ENCODE measurements at regions not wholly inside any gene's neighbourhood (a gene's known extent, or its start where the extent isn't known, plus 50 kb on each side); places are given as distances from the start of the nearest gene placed in this dataset.

DNA sequence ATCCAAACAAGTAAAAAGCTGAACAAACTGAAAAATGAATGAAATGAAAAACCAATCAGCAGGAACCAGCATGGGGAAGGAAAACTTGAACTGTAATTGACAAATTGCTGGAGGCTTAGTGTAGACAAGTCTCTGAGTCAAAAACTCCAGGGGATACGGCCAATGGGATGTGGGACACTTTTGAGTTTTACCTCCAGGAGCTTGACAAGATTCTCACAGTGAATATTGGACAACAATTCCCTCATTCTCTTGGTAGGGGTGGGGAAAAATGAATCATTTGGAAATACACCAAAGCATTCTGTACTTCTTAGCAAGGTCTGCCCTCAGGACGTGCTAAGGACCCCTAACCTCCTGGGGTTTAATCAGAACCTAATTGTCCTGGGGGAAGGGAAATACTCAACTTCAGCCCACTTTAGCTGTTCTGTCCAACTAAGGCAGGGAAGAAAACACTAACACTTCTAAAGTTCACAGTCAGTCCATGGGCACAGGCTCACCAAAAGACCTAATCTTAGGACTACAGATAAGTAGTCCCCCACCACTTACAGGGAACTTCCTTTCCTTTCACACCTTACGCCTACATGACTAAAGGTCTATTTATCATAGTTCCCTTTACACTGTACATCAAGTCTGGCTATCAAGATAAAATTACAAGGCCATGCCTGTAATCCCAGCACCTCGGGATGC, 60.7 kb upstream of the CDC42BPA start:
- FAIRE-seq (no peak), DNase-seq (ENCODE audit: low read depth, low spot score) (no peak)
- no peaks in the 10 kb centered on the region for H3K36me3 ChIP-seq (ENCODE audit: control insufficient read depth in 2 of 2, extremely low read depth in 1 of 2, insufficient read depth in 2 of 2, low read length in 2 of 2)
- H3K9me1 ChIP-seq (replicated peaks; ENCODE audit: control insufficient read depth, extremely low read depth, insufficient read depth, low read length), result no peaks in the 10 kb centered on the region
- H3K9me3 ChIP-seq (replicated peaks; ENCODE audit: control insufficient read depth, insufficient read depth, low read length), result no peaks in the 10 kb centered on the region
- no peaks in the 10 kb centered on the region for H3K79me2 ChIP-seq (ENCODE audit: control insufficient read depth, insufficient read depth, low read length)
- CTCF ChIA-PET, result interaction anchor here (1.4 kb wide), 1 partner anchor 10 kb away, joined by 3 read pairs; no protein-coding TSS in a partner anchor
- no peak overlapping the region for H2AFZ ChIP-seq (ENCODE audit: low read depth, low read length)
- BruUV-seq (replicated peaks), result no TSS peak
- no peaks in the 10 kb centered on the region for H4K20me1 ChIP-seq (replicated peaks; ENCODE audit: control insufficient read depth, extremely low read depth, insufficient read depth, low read length)
- H3K27me3 ChIP-seq (ENCODE audit: control insufficient read depth in 2 of 2, insufficient read depth in 2 of 2, low read length in 2 of 2), result no peaks in the 10 kb centered on the region
- TF ChIP-seq GATA2 (IDR thresholded peaks at IDR 0.05; ENCODE audit: insufficient read depth, insufficient read length, low read depth, low read length), result no peak
- TF ChIP-seq POLR2A (IDR thresholded peaks at IDR 0.05; ENCODE audit: low read depth, low read length), result no peak
- TF ChIP-seq JUN (IDR thresholded peaks at IDR 0.05; ENCODE audit: borderline replicate concordance, insufficient read depth, insufficient read length, low read depth), result no peak
- no peak for TF ChIP-seq POLR2AphosphoS5 (IDR thresholded peaks at IDR 0.05; ENCODE audit: insufficient read depth, low read depth, low read length)
- TF ChIP-seq MYC (IDR thresholded peaks at IDR 0.05; ENCODE audit: low read depth, low read length), result no peak
- no peak for TF ChIP-seq FOS (IDR thresholded peaks at IDR 0.05; ENCODE audit: borderline replicate concordance, insufficient read depth, low read length)
- TF ChIP-seq, protein P1, sequence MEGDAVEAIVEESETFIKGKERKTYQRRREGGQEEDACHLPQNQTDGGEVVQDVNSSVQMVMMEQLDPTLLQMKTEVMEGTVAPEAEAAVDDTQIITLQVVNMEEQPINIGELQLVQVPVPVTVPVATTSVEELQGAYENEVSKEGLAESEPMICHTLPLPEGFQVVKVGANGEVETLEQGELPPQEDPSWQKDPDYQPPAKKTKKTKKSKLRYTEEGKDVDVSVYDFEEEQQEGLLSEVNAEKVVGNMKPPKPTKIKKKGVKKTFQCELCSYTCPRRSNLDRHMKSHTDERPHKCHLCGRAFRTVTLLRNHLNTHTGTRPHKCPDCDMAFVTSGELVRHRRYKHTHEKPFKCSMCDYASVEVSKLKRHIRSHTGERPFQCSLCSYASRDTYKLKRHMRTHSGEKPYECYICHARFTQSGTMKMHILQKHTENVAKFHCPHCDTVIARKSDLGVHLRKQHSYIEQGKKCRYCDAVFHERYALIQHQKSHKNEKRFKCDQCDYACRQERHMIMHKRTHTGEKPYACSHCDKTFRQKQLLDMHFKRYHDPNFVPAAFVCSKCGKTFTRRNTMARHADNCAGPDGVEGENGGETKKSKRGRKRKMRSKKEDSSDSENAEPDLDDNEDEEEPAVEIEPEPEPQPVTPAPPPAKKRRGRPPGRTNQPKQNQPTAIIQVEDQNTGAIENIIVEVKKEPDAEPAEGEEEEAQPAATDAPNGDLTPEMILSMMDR (IDR thresholded peaks at IDR 0.05; ENCODE audit: extremely low read depth in 1 of 2, insufficient read depth in 1 of 2, low read depth in 1 of 2, low read length in 2 of 2), result no peak
- TF ChIP-seq EZH2 (IDR thresholded peaks at IDR 0.05; ENCODE audit: borderline replicate concordance, low read depth, low read length, severe bottlenecking), result no peak
- no peak for TF ChIP-seq MAX (IDR thresholded peaks at IDR 0.05; ENCODE audit: insufficient read depth, insufficient read length)
- no peak overlapping the region for H3K4me2 ChIP-seq (ENCODE audit: insufficient read depth, low read length)
- H3K4me1 ChIP-seq (ENCODE audit: control insufficient read depth, extremely low read depth, insufficient read depth, low read length), result no peaks in the 10 kb centered on the region
- no peak overlapping the region for H3K4me3 ChIP-seq (replicated peaks in 1 of 3; ENCODE audit: insufficient read depth in 1 of 3, low read depth in 1 of 3, low read length in 3 of 3)
- dilution Hi-C loops (cut with MboI; ENCODE audit: extremely low pct_ligation_motif_present, low sequenced_read_pairs), result no loop called here
- POLR2A ChIA-PET, result no interaction called here
- no peak overlapping the region for H3K9ac ChIP-seq (replicated peaks; ENCODE audit: extremely low read depth, insufficient read depth, low read length)
- H3K27ac ChIP-seq (ENCODE audit: insufficient read depth, low read depth, low read length), result no peak overlapping the region
- intact Hi-C loops (cut with micrococcal nuclease), result no loop called here

All from endothelial cell of umbilical vein (primary cell).